ENCODE measurements at regions not wholly inside any gene's neighbourhood (a gene's known extent, or its start where the extent isn't known, plus 50 kb on each side); places are given as distances from the start of the nearest gene placed in this dataset.

GRCh38 chr18:28863396-28863795 is 686.5 kb upstream of the CDH2 start:
- H3K4me3 ChIP-seq (ENCODE audit: low read depth, low read length): no peak overlapping the region
- no peak for DNase-seq (ENCODE audit: low read depth)
- no peak for TF ChIP-seq CTCF (IDR thresholded peaks at IDR 0.05; ENCODE audit: insufficient read depth, low read depth, low read length, missing control alignments)

- no peak for TF ChIP-seq CTCF (IDR thresholded peaks at IDR 0.05; ENCODE audit: insufficient read depth, low read depth, low read length, missing control alignments)
- DNase-seq (ENCODE audit: low read depth): no peak
- H3K4me3 ChIP-seq (ENCODE audit: low read depth, low read length): no peak overlapping the region
Measured at GRCh38 chr18:28858248-28858647, 681.3 kb upstream of the CDH2 start.

- DNase-seq (ENCODE audit: low read depth): no peak
- no peak for TF ChIP-seq CTCF (IDR thresholded peaks at IDR 0.05; ENCODE audit: insufficient read depth, low read depth, low read length, missing control alignments)
- H3K4me3 ChIP-seq (ENCODE audit: low read depth, low read length): no peak overlapping the region
Measured at GRCh38 chr18:28855989-28856388, 679.1 kb upstream of the CDH2 start.

GRCh38 chr18:28855524-28855923 is 678.6 kb upstream of the CDH2 start:
- TF ChIP-seq CTCF (IDR thresholded peaks at IDR 0.05; ENCODE audit: insufficient read depth, low read depth, low read length, missing control alignments): no peak
- no peak for DNase-seq (ENCODE audit: low read depth)
- no peak overlapping the region for H3K4me3 ChIP-seq (ENCODE audit: low read depth, low read length)

GRCh38 chr18:28854964-28855363 is 678.0 kb upstream of the CDH2 start:
- H3K4me3 ChIP-seq (ENCODE audit: low read depth, low read length): no peak overlapping the region
- no peak for TF ChIP-seq CTCF (IDR thresholded peaks at IDR 0.05; ENCODE audit: insufficient read depth, low read depth, low read length, missing control alignments)
- DNase-seq (ENCODE audit: low read depth): no peak

- TF ChIP-seq CTCF (IDR thresholded peaks at IDR 0.05; ENCODE audit: insufficient read depth, low read depth, low read length, missing control alignments): no peak
- H3K4me3 ChIP-seq (ENCODE audit: low read depth, low read length): no peak overlapping the region
- no peak for DNase-seq (ENCODE audit: low read depth)
Measured at GRCh38 chr18:28846958-28847357, 670.0 kb upstream of the CDH2 start.

- no peak for DNase-seq (ENCODE audit: low read depth)
- no peak overlapping the region for H3K4me3 ChIP-seq (ENCODE audit: low read depth, low read length)
- no peak for TF ChIP-seq CTCF (IDR thresholded peaks at IDR 0.05; ENCODE audit: insufficient read depth, low read depth, low read length, missing control alignments)
Measured at GRCh38 chr18:28837100-28837499, 660.2 kb upstream of the CDH2 start.

All from GM12865 (cell line).